C4-2B (cell line): ENCODE measurements at regions not wholly inside any gene's neighbourhood (a gene's known extent, or its start where the extent isn't known, plus 50 kb on each side); places are given as distances from the start of the nearest gene placed in this dataset.

ENCODE experiments used
- H3K27ac ChIP-seq: fragments of 450-650 bp; 2 replicates; pipeline ENCODE4 v1.5.1; 2017
- CTCF ChIP-seq: fragments of 450-650 bp; conservative IDR thresholded peaks from 2 replicates; pipeline ENCODE4 v1.5.1; 2017; ENCODE audit warnings: mild to moderate bottlenecking
- ZFX ChIP-seq: fragments of 450-650 bp; IDR thresholded peaks from 2 replicates; pipeline ENCODE4 v1.6.1; 2017

- TF ChIP-seq CTCF (no peak), ZFX (no peak)
- no peak overlapping the region for H3K27ac ChIP-seq
Measured at GRCh38 chr2:105598829-105599698, 145.6 kb upstream of the NCK2 start.

DNA sequence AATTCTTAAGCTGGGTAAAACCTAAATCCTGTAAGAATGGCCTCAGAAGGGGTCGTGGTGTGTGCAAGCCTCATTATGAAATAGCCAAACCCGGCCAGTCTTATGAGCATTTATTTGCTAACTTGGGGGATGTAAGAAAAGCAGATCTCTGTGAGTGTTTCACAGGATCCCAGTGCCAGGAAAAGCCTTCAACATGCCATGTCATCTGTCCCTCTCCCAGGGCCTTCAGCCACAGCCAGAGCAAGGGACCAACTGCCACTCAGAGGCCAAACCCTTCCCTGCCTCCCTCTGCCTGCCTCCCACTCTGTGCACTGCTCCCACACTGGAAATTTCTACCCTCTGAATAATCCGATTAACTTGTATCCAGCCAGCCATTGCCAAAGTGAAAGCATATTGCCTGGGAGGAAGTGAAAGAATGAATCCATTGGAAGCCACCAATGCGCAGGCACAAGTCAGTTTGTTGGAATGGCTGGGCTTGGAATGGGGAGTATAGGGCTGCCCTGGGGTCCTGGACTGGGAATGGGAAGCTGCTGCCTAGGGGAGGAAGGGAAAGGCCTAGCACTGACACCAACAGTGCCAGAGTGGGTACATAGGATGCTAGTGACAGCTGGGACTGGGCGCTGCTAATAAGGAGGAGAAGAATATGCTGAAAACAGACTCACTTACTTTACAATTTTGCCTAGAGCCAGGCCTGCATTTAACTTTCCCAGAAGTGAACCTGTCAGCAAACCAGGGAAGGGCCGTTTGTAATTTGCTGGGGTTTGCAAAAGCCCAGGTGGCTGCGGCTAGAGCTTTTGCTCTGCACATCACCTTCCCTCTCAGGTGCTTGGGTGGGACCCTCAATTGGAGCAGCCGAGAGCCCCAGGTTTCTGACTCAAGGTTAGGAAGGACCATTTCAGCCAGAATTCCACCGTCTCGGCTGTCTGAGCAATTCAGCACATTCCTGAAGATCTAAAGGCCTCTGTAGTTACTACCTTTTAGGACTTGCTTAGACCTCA lies 146.6 kb upstream of the NCK2 start:
- no peak overlapping the region for H3K27ac ChIP-seq

DNA sequence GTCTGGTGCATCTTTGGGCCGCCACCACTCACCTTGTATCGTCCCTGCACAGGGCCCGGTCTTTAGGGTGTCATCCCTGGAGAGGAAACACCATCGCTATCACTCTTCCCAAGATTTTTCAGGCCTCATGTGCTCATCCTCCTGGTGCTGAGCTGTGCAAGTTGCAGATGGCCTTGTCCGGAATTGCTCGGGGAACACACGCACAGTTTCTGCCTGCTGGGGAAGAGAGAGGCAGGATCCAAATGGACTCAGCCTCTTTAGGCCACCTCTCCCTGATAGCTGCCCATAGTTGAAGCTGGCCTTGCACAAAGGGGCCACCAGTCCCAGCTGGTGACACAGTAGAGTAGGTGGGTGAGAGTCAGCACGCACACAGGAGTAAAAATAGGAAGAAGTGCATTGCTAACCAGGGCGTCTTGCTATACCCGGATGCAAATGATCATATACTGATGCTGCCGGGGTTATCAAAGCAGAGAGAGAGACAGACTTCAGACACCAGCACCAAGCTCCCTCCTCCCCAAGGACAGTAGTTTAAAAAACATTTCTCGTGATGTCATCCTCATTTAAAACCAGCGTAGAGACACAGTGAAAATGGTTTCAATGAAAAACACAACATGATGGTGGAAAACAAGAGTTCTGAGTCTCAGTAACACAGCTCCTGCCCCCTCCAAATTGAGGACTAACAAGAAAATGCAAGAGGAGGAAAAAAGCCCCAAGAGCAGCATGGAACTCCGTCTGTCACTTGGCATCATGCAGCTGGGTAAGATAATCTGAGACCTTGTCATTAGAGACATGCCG lies 147.5 kb upstream of the NCK2 start:
- no peak overlapping the region for H3K27ac ChIP-seq

More for the DNA sequence above, 146.6 kb upstream of the NCK2 start:
- TF ChIP-seq ZFX (no peak), CTCF (no peak)

DNA sequence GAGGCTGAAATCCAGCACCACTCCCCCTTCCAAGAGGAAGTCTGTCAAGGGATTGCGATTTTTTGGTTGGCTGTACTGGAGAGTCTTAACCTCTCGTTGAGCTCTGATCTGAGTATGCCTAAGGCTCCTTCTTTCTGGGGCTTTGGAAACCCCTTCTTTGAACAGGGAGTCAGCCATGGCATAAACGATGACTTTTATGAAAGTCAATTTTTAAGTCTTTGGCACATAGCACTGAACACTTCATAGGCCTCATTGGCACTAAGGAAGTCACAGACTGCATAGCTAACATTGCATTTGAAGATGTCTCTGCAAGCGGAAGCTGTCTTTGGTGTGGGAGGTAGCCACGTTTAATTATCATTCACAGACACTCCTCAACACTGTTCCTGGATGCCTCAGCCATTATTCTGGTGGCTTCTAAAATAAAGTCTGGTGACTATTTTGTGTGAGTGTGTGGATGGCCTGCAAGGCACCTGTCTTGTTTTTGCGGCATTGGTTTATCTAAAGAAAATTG lies 148.2 kb upstream of the NCK2 start:
- TF ChIP-seq CTCF (no peak), ZFX (no peak)
- H3K27ac ChIP-seq = no peak overlapping the region

More for the DNA sequence above, 147.5 kb upstream of the NCK2 start:
- TF ChIP-seq CTCF (no peak), ZFX (no peak)

GRCh38 chr2:105595536-105595935 lies 149.2 kb upstream of the NCK2 start:
- TF ChIP-seq CTCF (no peak), ZFX (no peak)
- no peak overlapping the region for H3K27ac ChIP-seq

GRCh38 chr2:105593221-105593967 lies 151.3 kb upstream of the NCK2 start:
- no peak overlapping the region for H3K27ac ChIP-seq
- TF ChIP-seq CTCF = no peak
- no peak for TF ChIP-seq ZFX
